ENCODE measurements at regions not wholly inside any gene's neighbourhood (a gene's known extent, or its start where the extent isn't known, plus 50 kb on each side); places are given as distances from the start of the nearest gene placed in this dataset.

GRCh38 chr20:60676011-60676410 lies 576.0 kb upstream of the CDH4 start:
- Histone ChIP-seq H3K27ac (no peak overlapping the region), H3K27me3 (peaks cover 0 to 53% (median 14%) of the 10 kb centered on the region in 7 donors), H3K4me3 (no peak overlapping the region), H3K4me1 (no peaks in the 10 kb centered on the region), H3K36me3 (no peaks in the 10 kb centered on the region), H3K9me3 (no peaks in the 10 kb centered on the region)
- ATAC-seq (no peak), DNase-seq (no peak)
- TF ChIP-seq, protein P1, sequence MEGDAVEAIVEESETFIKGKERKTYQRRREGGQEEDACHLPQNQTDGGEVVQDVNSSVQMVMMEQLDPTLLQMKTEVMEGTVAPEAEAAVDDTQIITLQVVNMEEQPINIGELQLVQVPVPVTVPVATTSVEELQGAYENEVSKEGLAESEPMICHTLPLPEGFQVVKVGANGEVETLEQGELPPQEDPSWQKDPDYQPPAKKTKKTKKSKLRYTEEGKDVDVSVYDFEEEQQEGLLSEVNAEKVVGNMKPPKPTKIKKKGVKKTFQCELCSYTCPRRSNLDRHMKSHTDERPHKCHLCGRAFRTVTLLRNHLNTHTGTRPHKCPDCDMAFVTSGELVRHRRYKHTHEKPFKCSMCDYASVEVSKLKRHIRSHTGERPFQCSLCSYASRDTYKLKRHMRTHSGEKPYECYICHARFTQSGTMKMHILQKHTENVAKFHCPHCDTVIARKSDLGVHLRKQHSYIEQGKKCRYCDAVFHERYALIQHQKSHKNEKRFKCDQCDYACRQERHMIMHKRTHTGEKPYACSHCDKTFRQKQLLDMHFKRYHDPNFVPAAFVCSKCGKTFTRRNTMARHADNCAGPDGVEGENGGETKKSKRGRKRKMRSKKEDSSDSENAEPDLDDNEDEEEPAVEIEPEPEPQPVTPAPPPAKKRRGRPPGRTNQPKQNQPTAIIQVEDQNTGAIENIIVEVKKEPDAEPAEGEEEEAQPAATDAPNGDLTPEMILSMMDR (IDR thresholded peaks at IDR 0.05) = no peak
- intact Hi-C loops (cut with DNase I) = no loop called here

- no peak for DNase-seq
- peaks cover 0 to 36% (median 8%) of the 10 kb centered on the region in 7 donors for H3K27me3 ChIP-seq
- no peaks in the 10 kb centered on the region for H3K9me3 ChIP-seq
- H3K4me1 ChIP-seq = no peaks in the 10 kb centered on the region
- WGBS, 2 donors = 66 to 90% methylated on average over 1 of the region's 1 CpG
- TF ChIP-seq, protein P1 (IDR thresholded peaks at IDR 0.05) = no peak
- ATAC-seq = no peak
- H3K27ac ChIP-seq = no peak overlapping the region
- H3K4me3 ChIP-seq = no peak overlapping the region
- intact Hi-C loops (cut with DNase I) = no loop called here
- no peaks in the 10 kb centered on the region for H3K36me3 ChIP-seq
Observed at GRCh38 chr20:60677819-60678218, 574.2 kb upstream of the CDH4 start.

GRCh38 chr20:60680554-60680953 lies 571.5 kb upstream of the CDH4 start:
- Histone ChIP-seq H3K36me3 (no peaks in the 10 kb centered on the region), H3K4me1 (no peaks in the 10 kb centered on the region), H3K9me3 (no peaks in the 10 kb centered on the region), H3K27ac (no peak overlapping the region), H3K27me3 (peaks cover 0 to 24% (median 8%) of the 10 kb centered on the region in 7 donors), H3K4me3 (no peak overlapping the region)
- intact Hi-C loops (cut with DNase I) = no loop called here
- TF ChIP-seq, protein P1 (IDR thresholded peaks at IDR 0.05) = no peak
- ATAC-seq (no peak), DNase-seq (no peak)
- 48 to 60% methylated on average over 6 of the region's 6 CpGs for WGBS, 2 donors

DNA sequence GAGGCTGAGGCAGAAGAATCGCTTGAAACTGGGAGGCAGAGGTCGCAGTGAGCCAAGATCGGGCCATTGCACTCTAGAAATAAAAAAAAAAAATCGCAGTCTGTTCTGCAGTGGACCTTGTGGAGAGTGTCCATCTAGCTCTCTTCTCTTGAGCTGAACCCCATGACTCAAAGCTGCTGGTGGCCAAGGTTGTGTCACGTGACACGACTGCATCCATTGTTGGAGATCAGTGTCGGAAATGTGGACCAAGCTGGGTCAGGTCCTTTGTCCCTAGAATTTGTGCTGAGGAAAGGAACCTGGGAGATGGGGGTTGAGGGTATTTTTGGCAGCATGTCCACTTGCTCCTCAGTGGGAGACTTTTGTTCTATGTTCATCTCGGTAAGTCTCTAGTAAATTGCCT lies 564.8 kb upstream of the CDH4 start:
- no peaks in the 10 kb centered on the region for H3K9me3 ChIP-seq
- no peaks in the 10 kb centered on the region for H3K36me3 ChIP-seq
- intact Hi-C loops (cut with DNase I) = no loop called here
- TF ChIP-seq, protein P1 (IDR thresholded peaks at IDR 0.05) = no peak
- ATAC-seq (no peak), DNase-seq (no peak)
- no peaks in the 10 kb centered on the region for H3K4me1 ChIP-seq
- H3K27me3 ChIP-seq = peaks cover 0 to 16% (median 3%) of the 10 kb centered on the region in 7 donors
- 90 to 92% methylated on average over 8 of the region's 8 CpGs for WGBS, 2 donors
- H3K4me3 ChIP-seq = no peak overlapping the region
- no peak overlapping the region for H3K27ac ChIP-seq

- TF ChIP-seq, protein P1 (IDR thresholded peaks at IDR 0.05) = no peak
- WGBS, 2 donors = 45 to 51% methylated on average over 3 of the region's 3 CpGs
- no peak for DNase-seq
- Histone ChIP-seq H3K9me3 (no peaks in the 10 kb centered on the region), H3K27me3 (peaks cover 0 to 25% (median 14%) of the 10 kb centered on the region in 7 donors), H3K4me1 (no peaks in the 10 kb centered on the region), H3K36me3 (no peaks in the 10 kb centered on the region), H3K27ac (no peak overlapping the region), H3K4me3 (no peak overlapping the region)
- intact Hi-C loops (cut with DNase I) = no loop called here
- ATAC-seq = no peak
Observed at GRCh38 chr20:60690771-60691170, 561.3 kb upstream of the CDH4 start.

Data from heart right ventricle (tissue), 16 donors.